WTC11 (cell line): ENCODE measurements at regions not wholly inside any gene's neighbourhood (a gene's known extent, or its start where the extent isn't known, plus 50 kb on each side); places are given as distances from the start of the nearest gene placed in this dataset.

Experiments used
- ATF1 ChIP-seq: sonication (generic); formaldehyde crosslinking; IDR thresholded peaks from 2 replicates; pipeline ENCODE4 v1.8.1; 2023; ENCODE audit warnings: mild to moderate bottlenecking, moderate library complexity, missing genetic modification reagents
- TEAD4 ChIP-seq: sonication (generic); formaldehyde crosslinking; IDR thresholded peaks from 2 replicates; pipeline ENCODE4 v1.8.0; 2022; ENCODE audit warnings: mild to moderate bottlenecking, missing genetic modification reagents
- ZNF121 ChIP-seq: sonication (generic); formaldehyde crosslinking; IDR thresholded peaks from 2 replicates; pipeline ENCODE4 v1.8.0; 2023; ENCODE audit warnings: missing genetic modification reagents
- TF ChIP-seq, protein P1 (sequence below): fragments of 200-600 bp; IDR thresholded peaks from 2 replicates; pipeline ENCODE4 v1.8.0; 2022; ENCODE audit warnings: antibody characterized with exemption

- TF ChIP-seq, protein P1, sequence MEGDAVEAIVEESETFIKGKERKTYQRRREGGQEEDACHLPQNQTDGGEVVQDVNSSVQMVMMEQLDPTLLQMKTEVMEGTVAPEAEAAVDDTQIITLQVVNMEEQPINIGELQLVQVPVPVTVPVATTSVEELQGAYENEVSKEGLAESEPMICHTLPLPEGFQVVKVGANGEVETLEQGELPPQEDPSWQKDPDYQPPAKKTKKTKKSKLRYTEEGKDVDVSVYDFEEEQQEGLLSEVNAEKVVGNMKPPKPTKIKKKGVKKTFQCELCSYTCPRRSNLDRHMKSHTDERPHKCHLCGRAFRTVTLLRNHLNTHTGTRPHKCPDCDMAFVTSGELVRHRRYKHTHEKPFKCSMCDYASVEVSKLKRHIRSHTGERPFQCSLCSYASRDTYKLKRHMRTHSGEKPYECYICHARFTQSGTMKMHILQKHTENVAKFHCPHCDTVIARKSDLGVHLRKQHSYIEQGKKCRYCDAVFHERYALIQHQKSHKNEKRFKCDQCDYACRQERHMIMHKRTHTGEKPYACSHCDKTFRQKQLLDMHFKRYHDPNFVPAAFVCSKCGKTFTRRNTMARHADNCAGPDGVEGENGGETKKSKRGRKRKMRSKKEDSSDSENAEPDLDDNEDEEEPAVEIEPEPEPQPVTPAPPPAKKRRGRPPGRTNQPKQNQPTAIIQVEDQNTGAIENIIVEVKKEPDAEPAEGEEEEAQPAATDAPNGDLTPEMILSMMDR: no peak
- TF ChIP-seq TEAD4 (CRISPR knock-in tag) (no peak), ATF1 (CRISPR knock-in tag) (no peak), ZNF121 (CRISPR knock-in tag) (no peak)
These were observed 88.3 kb upstream of the MACF1 start for GRCh38 chr1:39116116-39116607.
